ENCODE measurements at regions not wholly inside any gene's neighbourhood (a gene's known extent, or its start where the extent isn't known, plus 50 kb on each side); places are given as distances from the start of the nearest gene placed in this dataset.

GRCh38 chr3:170780471-170780870, 89.5 kb downstream of the RPL22L1 start:
- no peak for DNase-seq

- DNase-seq, result no peak
Measured at GRCh38 chr3:170778240-170779217, 91.5 kb downstream of the RPL22L1 start.

GRCh38 chr3:170777564-170777926, 92.5 kb downstream of the RPL22L1 start:
- no peak for DNase-seq

- no peak for DNase-seq
Measured at GRCh38 chr3:170776887-170777563, 93.0 kb downstream of the RPL22L1 start.

- no peak for DNase-seq
Measured at GRCh38 chr3:170773682-170774425, 96.1 kb downstream of the RPL22L1 start.

GRCh38 chr3:170772175-170772574, 97.8 kb downstream of the RPL22L1 start:
- DNase-seq, result no peak

- DNase-seq, result no peak
Measured at GRCh38 chr3:170768334-170768801, 101.6 kb downstream of the RPL22L1 start.

- DNase-seq, result no peak
Measured at GRCh38 chr3:170767576-170767941, 102.4 kb downstream of the RPL22L1 start.

- DNase-seq, result no peak
Measured at GRCh38 chr3:170766823-170767575, 103.0 kb downstream of the RPL22L1 start.

- DNase-seq, result no peak
Measured at GRCh38 chr3:170766253-170766652, 103.7 kb downstream of the RPL22L1 start.

GRCh38 chr3:170765419-170766078, 104.4 kb downstream of the RPL22L1 start:
- DNase-seq, result no peak

GRCh38 chr3:170764017-170764416, 106.0 kb downstream of the RPL22L1 start:
- DNase-seq, result no peak

- no peak for DNase-seq
Measured at GRCh38 chr3:170762064-170762463, 107.9 kb downstream of the RPL22L1 start.

GRCh38 chr3:170761103-170761502, 108.9 kb downstream of the RPL22L1 start:
- DNase-seq, result no peak

- no peak for DNase-seq
Measured at GRCh38 chr3:170760174-170760526, 109.8 kb downstream of the RPL22L1 start.

- DNase-seq, result no peak
Measured at GRCh38 chr3:170759511-170760173, 110.4 kb downstream of the RPL22L1 start.

- DNase-seq, result no peak
Measured at GRCh38 chr3:170757038-170757437, 113.0 kb downstream of the RPL22L1 start.

GRCh38 chr3:170754311-170754693, 115.7 kb downstream of the RPL22L1 start:
- no peak for DNase-seq

- no peak for DNase-seq
Measured at GRCh38 chr3:170753421-170754310, 116.3 kb downstream of the RPL22L1 start.

- DNase-seq, result no peak
Measured at GRCh38 chr3:170752571-170753155, 117.3 kb downstream of the RPL22L1 start.
